ENCODE measurements at regions not wholly inside any gene's neighbourhood (a gene's known extent, or its start where the extent isn't known, plus 50 kb on each side); places are given as distances from the start of the nearest gene placed in this dataset.
"Not testable (repeated sequence)": the region's sequence is repeated elsewhere in the genome, so short reads cannot be mapped to it uniquely, and the experiment has no call there.

GRCh38 chr14:43651896-43652295 lies 855.2 kb downstream of the FSCB start:
- Histone ChIP-seq H3K27ac (no peak overlapping the region), H3K4me3 (no peak overlapping the region)

DNA sequence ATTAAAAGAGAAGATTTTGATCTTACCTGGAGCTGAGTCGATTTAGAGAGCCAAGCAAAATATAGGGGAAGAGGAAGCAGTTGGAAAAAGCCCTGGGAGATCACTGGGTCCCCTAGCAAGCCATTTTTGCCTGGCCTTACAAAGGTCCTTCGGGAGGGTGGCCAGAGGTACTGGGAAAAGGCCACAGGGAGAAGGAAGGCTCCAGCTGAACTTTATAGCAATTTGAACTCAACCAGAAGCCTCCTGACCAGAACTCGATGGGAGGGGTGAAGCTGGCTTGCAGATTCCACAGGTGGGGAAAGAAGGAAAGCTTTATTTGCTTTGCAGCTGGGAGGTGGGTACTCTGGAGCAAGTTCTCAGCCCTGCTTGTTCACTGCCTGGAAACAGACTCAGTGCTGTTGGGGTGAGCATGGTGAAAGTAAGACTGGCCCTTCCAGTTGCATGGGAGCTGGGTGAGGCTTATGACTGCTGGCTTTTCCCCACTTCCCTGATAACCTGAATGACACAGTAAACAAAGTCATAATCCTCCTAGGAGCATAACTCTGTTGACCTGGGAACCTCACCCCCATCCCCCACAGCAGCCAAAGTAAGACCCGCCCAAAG lies 855.8 kb downstream of the FSCB start:
- H3K4me3 ChIP-seq: no peak overlapping the region
- H3K27ac ChIP-seq: no peak overlapping the region

DNA sequence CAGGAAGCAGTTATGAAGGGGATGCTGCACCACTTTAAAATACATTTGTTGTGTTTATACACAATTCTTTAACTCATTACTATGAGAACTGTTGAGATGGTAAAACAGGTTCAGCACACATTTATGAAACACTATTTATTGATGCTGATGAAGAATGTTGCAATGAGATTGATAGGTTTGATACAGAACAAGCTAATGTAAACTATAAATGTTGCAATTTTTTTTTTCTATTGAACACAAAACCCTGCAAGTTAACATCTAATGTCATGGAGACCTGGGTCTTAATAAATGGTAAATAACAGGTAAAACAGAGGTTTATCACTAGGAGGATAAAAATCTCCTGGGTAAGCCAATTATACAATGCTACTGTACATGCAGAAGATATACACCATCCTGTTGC lies 857.6 kb downstream of the FSCB start:
- H3K27ac ChIP-seq: no peak overlapping the region
- H3K4me3 ChIP-seq: no peak overlapping the region

DNA sequence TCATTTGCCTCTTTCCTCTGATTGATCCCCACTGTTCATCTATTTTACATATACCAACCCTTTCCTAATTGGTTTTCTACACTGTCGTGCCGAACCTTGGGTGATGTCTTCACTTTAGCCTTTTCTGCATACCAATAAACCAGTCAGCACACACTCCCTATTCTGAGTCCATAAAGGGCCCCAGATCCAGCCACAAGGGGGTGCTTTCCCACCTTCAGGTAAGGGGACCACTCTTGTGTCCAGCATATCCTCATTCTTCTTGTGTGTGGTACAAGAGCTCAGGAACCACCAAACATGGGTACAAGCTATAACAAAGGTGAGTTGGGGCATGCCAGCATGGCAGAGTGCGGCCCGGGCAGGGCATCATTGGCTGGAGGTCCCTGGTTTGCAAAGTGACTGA lies 859.8 kb downstream of the FSCB start:
- no peak overlapping the region for H3K27ac ChIP-seq
- no peak overlapping the region for H3K4me3 ChIP-seq

DNA sequence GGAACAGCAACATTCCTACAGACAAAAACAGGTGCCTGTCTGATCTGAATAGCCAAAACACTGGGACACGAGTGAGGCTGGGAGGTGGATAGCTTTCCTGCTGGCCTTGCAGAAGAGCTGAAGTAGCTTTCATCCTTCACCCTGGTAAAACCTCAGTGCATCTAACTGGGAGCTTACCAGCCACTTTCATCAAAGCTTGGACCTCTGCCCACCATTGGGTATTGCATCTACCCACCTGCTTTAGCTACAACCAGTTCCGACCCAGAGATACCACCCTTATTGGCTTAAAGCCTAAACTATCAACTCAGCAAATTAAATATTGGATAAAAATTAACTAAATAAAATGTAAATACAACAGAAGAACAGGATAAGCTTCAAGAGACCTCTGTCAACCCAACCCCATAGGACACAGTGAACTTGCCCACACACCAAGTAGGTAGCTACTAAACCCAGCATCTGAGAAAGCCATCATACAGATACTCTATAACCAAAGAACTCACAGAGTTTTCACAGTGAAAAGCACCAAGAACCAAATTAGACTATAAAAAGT lies 866.3 kb downstream of the FSCB start:
- H3K27ac ChIP-seq: no peak overlapping the region
- no peak overlapping the region for H3K4me3 ChIP-seq

DNA sequence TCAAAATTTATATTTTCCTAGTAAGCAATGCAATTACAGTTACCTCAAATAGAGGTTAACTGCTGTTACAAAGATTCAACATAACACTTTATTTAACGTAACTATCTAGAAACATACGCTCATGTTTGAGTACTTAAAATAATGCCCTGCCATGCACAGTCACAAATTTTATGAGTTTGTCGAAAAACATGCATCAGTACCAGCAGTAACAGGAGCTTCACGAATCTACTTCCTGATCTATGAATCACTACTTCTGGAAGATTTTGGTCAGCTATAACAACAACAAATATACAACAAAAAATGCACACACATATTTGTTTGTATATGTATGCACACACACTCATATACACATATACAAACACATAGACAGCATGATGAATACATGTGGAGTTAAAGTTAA lies 881.8 kb downstream of the FSCB start:
- Histone ChIP-seq H3K27ac (no peak overlapping the region), H3K4me3 (no peak overlapping the region)

GRCh38 chr14:43621282-43621681 lies 885.8 kb downstream of the FSCB start:
- no peak overlapping the region for H3K4me3 ChIP-seq
- no peak overlapping the region for H3K27ac ChIP-seq

- Histone ChIP-seq H3K27ac (no peak overlapping the region), H3K4me3 (no peak overlapping the region)
These were observed 911.8 kb downstream of the FSCB start for GRCh38 chr14:43595096-43595772.

GRCh38 chr14:43591776-43592175 lies 915.3 kb downstream of the FSCB start:
- Histone ChIP-seq H3K4me3 (no peak overlapping the region), H3K27ac (no peak overlapping the region)

DNA sequence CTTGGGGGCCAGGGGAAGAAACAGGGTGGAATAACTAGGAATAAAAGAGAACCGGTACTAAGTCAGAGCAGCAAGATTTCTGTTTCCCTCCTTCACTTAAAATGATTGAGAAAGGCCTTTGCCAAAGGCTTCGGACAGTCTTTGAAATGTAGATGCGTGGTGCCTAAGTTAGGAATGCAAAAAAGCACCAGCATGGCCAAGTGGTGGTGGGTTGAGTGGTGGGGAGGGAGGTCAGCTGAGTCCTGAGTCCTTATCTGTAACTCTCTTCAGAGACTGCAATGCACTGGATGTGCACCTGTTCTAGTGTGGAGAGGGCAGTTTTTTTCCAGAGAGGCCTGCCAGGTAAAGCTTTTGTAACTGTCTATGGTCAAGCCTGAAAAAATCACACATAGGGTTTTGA lies 919.9 kb downstream of the FSCB start:
- Histone ChIP-seq H3K4me3 (no peak overlapping the region), H3K27ac (no peak overlapping the region)

DNA sequence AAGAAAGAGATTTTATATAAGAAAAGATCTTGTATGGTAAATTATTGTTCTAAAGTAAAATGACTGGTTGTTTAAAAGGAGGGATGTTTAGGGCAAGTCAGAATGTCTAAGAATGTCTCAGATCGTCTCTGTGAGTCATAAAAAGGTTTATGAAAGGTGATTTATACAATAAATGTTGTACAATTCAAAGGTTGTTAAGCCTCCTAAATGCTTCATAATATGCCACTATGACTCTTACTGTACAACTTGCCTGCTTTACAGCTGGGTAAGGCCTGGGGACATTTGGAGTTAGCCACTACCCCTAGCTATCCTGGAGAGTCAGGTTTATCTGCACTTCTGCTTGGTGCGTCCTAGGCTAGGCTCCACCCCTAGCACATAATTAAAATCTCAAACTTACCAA lies 927.4 kb downstream of the FSCB start:
- Histone ChIP-seq H3K27ac (no peak overlapping the region), H3K4me3 (no peak overlapping the region)

GRCh38 chr14:43568022-43568421 lies 939.1 kb downstream of the FSCB start:
- no peak overlapping the region for H3K27ac ChIP-seq
- H3K4me3 ChIP-seq: no peak overlapping the region

- no peak overlapping the region for H3K27ac ChIP-seq
These were observed 958.7 kb downstream of the FSCB start for GRCh38 chr14:43548368-43548767.

GRCh38 chr14:43547596-43547995 lies 959.5 kb downstream of the FSCB start:
- H3K4me3 ChIP-seq, H3K27ac ChIP-seq: not testable (repeated sequence)

More at GRCh38 chr14:43548368-43548767, 958.7 kb downstream of the FSCB start:
- no peak overlapping the region for H3K4me3 ChIP-seq

GRCh38 chr14:43541356-43541755 lies 965.7 kb downstream of the FSCB start:
- H3K27ac ChIP-seq: no peak overlapping the region
- no peak overlapping the region for H3K4me3 ChIP-seq

DNA sequence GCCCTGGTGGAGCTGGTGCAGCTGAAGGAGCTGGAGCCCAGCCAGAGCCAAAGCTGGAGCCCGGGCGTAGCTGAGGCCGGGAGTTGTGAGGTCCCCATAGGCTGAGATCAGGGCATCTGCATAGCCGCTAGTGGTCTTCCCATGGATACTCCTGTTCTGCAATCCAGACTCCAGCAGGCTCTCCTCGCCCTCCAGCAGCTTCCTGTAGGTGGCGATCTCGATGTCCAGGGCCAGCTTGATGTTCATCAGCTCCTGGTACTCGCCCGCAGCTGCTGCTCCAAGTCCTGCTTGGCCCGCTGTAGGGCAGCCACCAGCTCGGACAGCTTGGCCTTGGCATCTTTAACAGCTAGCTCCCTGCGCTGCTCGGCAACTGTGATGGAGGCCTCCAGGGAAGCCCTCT lies 966.1 kb downstream of the FSCB start:
- H3K4me3 ChIP-seq: no peak overlapping the region
- H3K27ac ChIP-seq: no peak overlapping the region

DNA sequence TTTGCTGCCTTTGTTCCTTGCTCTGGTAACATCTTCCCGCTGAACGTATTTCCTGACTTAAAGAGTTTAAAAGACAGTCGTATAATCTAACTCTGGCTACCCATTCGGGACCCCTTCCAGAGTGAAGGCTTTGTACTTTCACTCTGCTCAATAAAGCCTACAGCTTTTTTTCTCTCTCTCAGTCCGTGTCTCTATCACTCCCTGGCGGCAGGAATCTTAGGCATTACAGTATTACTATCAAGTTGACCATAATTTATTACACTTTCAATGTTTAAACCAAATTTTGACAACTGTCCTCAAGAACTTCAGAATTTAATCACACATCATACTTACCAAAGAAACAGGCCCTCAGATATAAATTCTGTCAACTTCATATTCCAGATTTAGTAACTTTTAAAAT lies 967.9 kb downstream of the FSCB start:
- H3K4me3 ChIP-seq: no peak overlapping the region
- H3K27ac ChIP-seq: no peak overlapping the region

DNA sequence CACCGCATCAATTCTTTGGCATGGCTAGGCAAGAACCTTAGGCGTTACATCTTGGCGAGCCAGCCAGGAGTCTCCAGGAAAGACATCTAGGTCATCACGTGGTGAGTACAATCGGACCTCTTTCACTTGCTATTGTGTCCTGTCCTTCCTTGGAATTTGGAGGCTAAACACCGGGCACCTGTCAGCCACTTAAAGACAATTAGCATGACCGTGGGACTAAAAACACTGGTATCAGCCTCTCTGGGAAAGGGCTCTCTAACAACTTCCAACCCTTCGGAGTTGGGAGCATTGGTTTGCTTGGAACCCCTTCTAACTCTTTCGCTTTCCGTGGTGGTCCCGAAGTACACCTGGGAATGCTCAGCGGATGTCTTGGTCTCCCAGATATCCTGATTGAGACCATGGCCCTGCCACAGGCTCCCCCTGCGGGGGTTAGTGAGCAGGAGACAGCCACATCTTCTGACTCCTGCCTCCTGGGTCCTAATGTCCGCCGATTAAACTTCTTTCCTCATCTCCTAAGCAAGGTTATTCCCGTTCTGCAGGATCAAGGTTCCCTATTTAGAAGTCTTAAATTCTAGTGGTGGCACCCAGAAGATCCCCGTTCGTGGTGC lies 971.7 kb downstream of the FSCB start:
- Histone ChIP-seq H3K27ac (no peak overlapping the region), H3K4me3 (no peak overlapping the region)

- Histone ChIP-seq H3K27ac (no peak overlapping the region), H3K4me3 (no peak overlapping the region)
These were observed 974.2 kb downstream of the FSCB start for GRCh38 chr14:43532825-43533416.

- no peak overlapping the region for H3K4me3 ChIP-seq
- no peak overlapping the region for H3K27ac ChIP-seq
These were observed 978.8 kb downstream of the FSCB start for GRCh38 chr14:43528321-43528720.

DNA sequence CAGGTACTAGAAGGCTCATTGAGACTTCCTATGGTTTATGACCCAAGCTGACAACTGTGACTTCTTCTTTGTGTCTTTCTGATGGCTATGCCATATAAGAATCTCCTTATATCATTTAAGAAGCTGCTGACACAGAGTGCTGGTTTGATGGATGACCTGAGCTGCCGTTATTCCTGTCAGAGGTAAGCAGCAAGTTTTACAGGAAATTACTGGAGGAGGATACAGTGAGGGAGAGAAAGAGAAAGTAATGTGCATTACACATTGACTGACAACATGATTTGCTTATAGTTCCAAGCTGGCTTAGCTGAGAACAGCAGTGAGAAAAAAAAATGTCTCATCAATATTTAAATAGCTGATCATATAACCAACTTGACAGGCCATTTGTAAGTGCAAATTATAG lies 981.4 kb downstream of the FSCB start:
- H3K27ac ChIP-seq: no peak overlapping the region
- no peak overlapping the region for H3K4me3 ChIP-seq
